Fibroblast of the aortic adventitia (primary cell): ENCODE measurements at regions not wholly inside any gene's neighbourhood (a gene's known extent, or its start where the extent isn't known, plus 50 kb on each side); places are given as distances from the start of the nearest gene placed in this dataset.
"Not testable (repeated sequence)": the region's sequence is repeated elsewhere in the genome, so short reads cannot be mapped to it uniquely, and the experiment has no call there.

Experiments
- DNase-seq: peaks from one replicate; pipeline ENCODE4 v3.0.0-alpha.2; 2010; ENCODE audit warnings: low read depth
- H3K4me3 ChIP-seq: 2 replicates; pipeline ENCODE4 v1.5.1; 2011; ENCODE audit warnings: low read depth, mild to moderate bottlenecking, control low read depth, low read length, moderate library complexity
- CTCF ChIP-seq: IDR thresholded peaks from 2 replicates; pipeline ENCODE4 v1.5.1; 2011; ENCODE audit warnings: mild to moderate bottlenecking, low read length, control low read depth, inconsistent platforms; ENCODE audit not compliant: insufficient read depth

GRCh38 chr7:69062020-69062765 is 536.1 kb upstream of the AUTS2 start:
- no peak overlapping the region for H3K4me3 ChIP-seq
- DNase-seq: peak; percentile 47
- no peak for TF ChIP-seq CTCF

GRCh38 chr7:69067397-69067796 is 530.9 kb upstream of the AUTS2 start:
- DNase-seq: peak; percentile 1
- H3K4me3 ChIP-seq: no peak overlapping the region
- TF ChIP-seq CTCF: peak; percentile 10

- no peak for DNase-seq
- TF ChIP-seq CTCF: no peak
- no peak overlapping the region for H3K4me3 ChIP-seq
These were observed 527.8 kb upstream of the AUTS2 start for GRCh38 chr7:69070476-69070875.

- TF ChIP-seq CTCF: no peak
- no peak overlapping the region for H3K4me3 ChIP-seq
- DNase-seq: no peak
These were observed 521.7 kb upstream of the AUTS2 start for GRCh38 chr7:69076566-69076965.

- peak; percentile 18 for DNase-seq
- TF ChIP-seq CTCF: no peak
- no peak overlapping the region for H3K4me3 ChIP-seq
These were observed 519.1 kb upstream of the AUTS2 start for GRCh38 chr7:69078997-69079769.

- H3K4me3 ChIP-seq: not testable (repeated sequence)
These were observed 511.0 kb upstream of the AUTS2 start for GRCh38 chr7:69087281-69087680.

GRCh38 chr7:69088185-69088584 is 510.1 kb upstream of the AUTS2 start:
- DNase-seq: no peak
- no peak overlapping the region for H3K4me3 ChIP-seq
- no peak for TF ChIP-seq CTCF

More at GRCh38 chr7:69087281-69087680, 511.0 kb upstream of the AUTS2 start:
- not testable (repeated sequence) for DNase-seq
